Trophoblast cell (in vitro differentiated cells and primary cell): ENCODE measurements at regions not wholly inside any gene's neighbourhood (a gene's known extent, or its start where the extent isn't known, plus 50 kb on each side); places are given as distances from the start of the nearest gene placed in this dataset.

Source experiments
- DNase-seq, 2 donors: peaks; one replicate each; pipeline ENCODE4 v3.0.0-alpha.2; 2016
- H2AFZ ChIP-seq: 2 replicates; pipeline ENCODE4 v1.6.1; 2013; ENCODE audit warnings: low read length, moderate library complexity, mild to moderate bottlenecking; ENCODE audit not compliant: insufficient read depth, poor library complexity
- H2AK5ac ChIP-seq: 2 replicates; pipeline ENCODE4 v1.6.1; 2013; ENCODE audit warnings: mild to moderate bottlenecking, low read length
- H2BK120ac ChIP-seq: 2 replicates; pipeline ENCODE4 v1.6.1; 2013; ENCODE audit warnings: low read length, mild to moderate bottlenecking, moderate library complexity; ENCODE audit not compliant: insufficient read depth, poor library complexity
- H2BK12ac ChIP-seq: 2 replicates; pipeline ENCODE4 v1.6.1; 2013; ENCODE audit warnings: mild to moderate bottlenecking, low read length, moderate library complexity
- H2BK5ac ChIP-seq: 2 replicates; pipeline ENCODE4 v1.6.1; 2013; ENCODE audit warnings: low read length, low read depth, moderate library complexity, mild to moderate bottlenecking; ENCODE audit not compliant: poor library complexity
- H3K14ac ChIP-seq: 2 replicates; pipeline ENCODE4 v1.6.1; 2013; ENCODE audit warnings: mild to moderate bottlenecking, low read length
- H3K18ac ChIP-seq: 2 replicates; pipeline ENCODE4 v1.6.1; 2013; ENCODE audit warnings: mild to moderate bottlenecking, low read length
- H3K23ac ChIP-seq: 2 replicates; pipeline ENCODE4 v1.6.1; 2013; ENCODE audit warnings: low read length
- H3K27ac ChIP-seq: 2 replicates; pipeline ENCODE4 v1.5.1; 2013; ENCODE audit warnings: low read depth, mild to moderate bottlenecking, inconsistent platforms, low read length, moderate library complexity
- H3K27me3 ChIP-seq: 2 replicates; pipeline ENCODE4 v1.6.1; 2013; ENCODE audit warnings: inconsistent platforms, mild to moderate bottlenecking, low read length, moderate library complexity; ENCODE audit not compliant: insufficient read depth
- H3K36me3 ChIP-seq, 2 experiments: 1 replicate in 1 of 2; 2 replicates in 1 of 2; pipeline ENCODE4 v1.6.1; 2013; ENCODE audit warnings: low read length in 2 of 2, mild to moderate bottlenecking in 2 of 2, moderate library complexity in 1 of 2; ENCODE audit not compliant: insufficient read depth in 2 of 2, control insufficient read depth in 1 of 2
- H3K4ac ChIP-seq: 2 replicates; pipeline ENCODE4 v1.6.1; 2013; ENCODE audit warnings: low read depth, mild to moderate bottlenecking, low read length, moderate library complexity
- H3K4me1 ChIP-seq, 2 experiments: 1 replicate in 1 of 2; 2 replicates in 1 of 2; pipeline ENCODE4 v1.6.1; 2013; ENCODE audit warnings: low read length in 2 of 2, mild to moderate bottlenecking in 2 of 2, moderate library complexity in 1 of 2; ENCODE audit not compliant: insufficient read depth in 2 of 2, control insufficient read depth in 1 of 2
- H3K4me2 ChIP-seq: 2 replicates; pipeline ENCODE4 v1.6.1; 2013; ENCODE audit warnings: inconsistent platforms, mild to moderate bottlenecking, low read length, moderate library complexity
- H3K4me3 ChIP-seq: 2 replicates; pipeline ENCODE4 v1.5.1; 2013; ENCODE audit warnings: mild to moderate bottlenecking, low read depth, low read length, inconsistent platforms
- H3K79me1 ChIP-seq: one replicate; pipeline ENCODE4 v1.6.1; 2013; ENCODE audit warnings: low read length
- H3K79me2 ChIP-seq: 2 replicates; pipeline ENCODE4 v1.6.1; 2013; ENCODE audit warnings: low read length, mild to moderate bottlenecking; ENCODE audit not compliant: control insufficient read depth, insufficient read depth, poor library complexity
- H3K9ac ChIP-seq: 2 replicates; pipeline ENCODE4 v1.6.1; 2013; ENCODE audit warnings: mild to moderate bottlenecking, low read length
- H3K9me3 ChIP-seq: 2 replicates; pipeline ENCODE4 v1.6.1; 2013; ENCODE audit warnings: low read depth, mild to moderate bottlenecking, control low read depth, inconsistent platforms, low read length; ENCODE audit not compliant: insufficient read depth
- H4K12ac ChIP-seq: 2 replicates; pipeline ENCODE4 v1.6.1; 2013; ENCODE audit warnings: low read depth, mild to moderate bottlenecking, low read length, moderate library complexity
- H4K8ac ChIP-seq: 2 replicates; pipeline ENCODE4 v1.6.1; 2013; ENCODE audit warnings: low read depth, mild to moderate bottlenecking, low read length, moderate library complexity
- H4K91ac ChIP-seq: one replicate; pipeline ENCODE4 v1.6.1; 2013; ENCODE audit warnings: low read depth, mild to moderate bottlenecking, low read length, moderate library complexity
- WGBS: extraction: QIAGEN DNeasy Blood & Tissue Kit; methylation state at CpG from one replicate; pipeline ENCODE4 v1.1.7; 2013; ENCODE audit warnings: missing lambda C conversion rate; ENCODE audit not compliant: insufficient read length, insufficient coverage; ENCODE audit errors: extremely low coverage; 5-methylcytosine and 5-hydroxymethylcytosine counted together

DNA sequence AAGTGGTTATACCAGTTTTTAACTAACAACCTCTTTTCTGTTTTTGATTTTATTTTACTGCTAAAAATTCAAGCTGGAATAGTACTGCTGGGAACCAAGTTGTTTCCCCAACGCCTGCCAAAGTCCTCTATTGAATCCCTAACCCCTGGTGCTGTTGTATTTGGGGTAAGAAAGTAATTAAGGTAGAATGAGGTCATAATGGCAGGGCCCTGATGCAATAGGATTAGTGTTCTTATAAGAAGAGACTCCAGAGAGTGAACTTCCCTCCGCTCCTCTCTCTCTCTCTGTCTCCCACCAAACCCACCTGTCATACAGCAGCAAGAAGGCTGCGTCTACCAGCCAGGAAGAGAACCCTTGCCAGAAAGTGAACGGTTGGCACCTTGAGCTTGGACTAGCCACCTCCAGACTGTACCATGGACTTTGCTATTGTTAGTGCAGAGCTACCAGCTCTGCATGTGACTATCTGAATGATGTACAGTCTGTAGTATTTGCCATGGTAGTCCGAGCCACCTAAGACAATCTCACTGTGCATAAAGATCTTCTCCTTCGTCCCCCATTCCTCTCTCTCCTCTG lies 86.5 kb upstream of the KLF6 start:
- Histone ChIP-seq H3K9me3 (no peaks in the 10 kb centered on the region), H2AFZ (no peak overlapping the region), H4K91ac (no peak overlapping the region), H3K79me1 (peaks cover 1% of the 10 kb centered on the region), H3K4me1 (peaks cover 0 to 2% of the 10 kb centered on the region in 2 experiments), H3K4me3 (no peak overlapping the region), H3K9ac (no peak overlapping the region), H4K12ac (no peak overlapping the region), H3K79me2 (no peaks in the 10 kb centered on the region), H2BK5ac (no peak overlapping the region), H3K27me3 (no peaks in the 10 kb centered on the region), H3K27ac (no peak overlapping the region), H2BK12ac (peak overlapping the region; percentile 21), H4K8ac (no peak overlapping the region), H3K36me3 (no peaks in the 10 kb centered on the region), H3K4ac (no peak overlapping the region), H2AK5ac (no peak overlapping the region), H2BK120ac (no peak overlapping the region), H3K23ac (no peak overlapping the region), H3K14ac (no peak overlapping the region), H3K4me2 (no peak overlapping the region), H3K18ac (no peak overlapping the region)
- WGBS = no CpG with 5 or more reads among the region's 6 CpGs
- DNase-seq = no peak

- H3K79me1 ChIP-seq = peaks cover 1% of the 10 kb centered on the region
Measured at GRCh38 chr10:3869036-3869435, 84.0 kb upstream of the KLF6 start.

DNA sequence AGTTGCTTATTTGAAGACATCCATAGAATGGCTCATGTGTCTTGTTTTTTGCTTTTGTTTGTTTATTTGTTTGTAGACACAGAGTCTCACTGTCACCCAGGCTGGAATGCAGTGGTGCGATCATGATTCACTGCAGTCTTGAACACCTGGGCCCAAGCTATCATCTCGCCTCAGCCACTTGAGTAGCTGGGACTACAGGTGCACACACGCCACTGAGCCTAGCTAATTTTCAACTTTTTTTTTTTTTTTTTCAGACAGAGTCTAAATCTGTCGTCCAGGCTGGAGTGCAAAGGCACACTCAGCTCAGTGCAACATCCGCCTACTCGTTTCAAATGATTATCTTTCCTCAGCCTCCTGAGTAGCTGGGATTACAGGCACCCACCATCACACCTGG lies 83.3 kb upstream of the KLF6 start:
- no peaks in the 10 kb centered on the region for H3K4me1 ChIP-seq
- no peak overlapping the region for H4K91ac ChIP-seq
- no peak overlapping the region for H3K4ac ChIP-seq
- no peak overlapping the region for H3K18ac ChIP-seq
- H3K9ac ChIP-seq = no peak overlapping the region
- no peaks in the 10 kb centered on the region for H3K79me2 ChIP-seq
- no peaks in the 10 kb centered on the region for H3K9me3 ChIP-seq
- no peak overlapping the region for H3K4me2 ChIP-seq
- no peaks in the 10 kb centered on the region for H3K27me3 ChIP-seq
- H2AK5ac ChIP-seq = no peak overlapping the region
- no peak overlapping the region for H3K4me3 ChIP-seq
- H3K36me3 ChIP-seq = no peaks in the 10 kb centered on the region
- H2AFZ ChIP-seq = no peak overlapping the region
- no peak overlapping the region for H2BK12ac ChIP-seq
- H4K8ac ChIP-seq = no peak overlapping the region
- H4K12ac ChIP-seq = no peak overlapping the region
- no peak overlapping the region for H2BK5ac ChIP-seq
- no CpG with 5 or more reads among the region's 6 CpGs for WGBS
- peaks cover 1% of the 10 kb centered on the region for H3K79me1 ChIP-seq
- H3K27ac ChIP-seq = no peak overlapping the region
- H3K14ac ChIP-seq = no peak overlapping the region
- H3K23ac ChIP-seq = no peak overlapping the region
- DNase-seq = peak; percentile 36 to 62
- no peak overlapping the region for H2BK120ac ChIP-seq

More at GRCh38 chr10:3869036-3869435, 84.0 kb upstream of the KLF6 start:
- Histone ChIP-seq H3K27me3 (no peaks in the 10 kb centered on the region), H2BK5ac (no peak overlapping the region), H3K4me1 (no peaks in the 10 kb centered on the region), H3K4me2 (no peak overlapping the region), H2BK120ac (no peak overlapping the region), H4K8ac (no peak overlapping the region), H2BK12ac (no peak overlapping the region), H3K18ac (no peak overlapping the region), H2AFZ (no peak overlapping the region), H3K14ac (no peak overlapping the region), H3K4ac (no peak overlapping the region), H3K36me3 (no peaks in the 10 kb centered on the region), H3K9me3 (no peaks in the 10 kb centered on the region), H3K79me2 (no peaks in the 10 kb centered on the region), H4K91ac (no peak overlapping the region), H2AK5ac (no peak overlapping the region), H3K23ac (no peak overlapping the region), H3K9ac (no peak overlapping the region), H3K4me3 (no peak overlapping the region), H3K27ac (no peak overlapping the region), H4K12ac (no peak overlapping the region)
- DNase-seq = peak in 1 of 2 donors; percentile 32

GRCh38 chr10:3867454-3868270 lies 82.7 kb upstream of the KLF6 start:
- Histone ChIP-seq H3K36me3 (no peaks in the 10 kb centered on the region), H2BK12ac (no peak overlapping the region), H3K23ac (no peak overlapping the region), H3K27ac (no peak overlapping the region), H3K18ac (no peak overlapping the region), H3K79me1 (peaks cover 1% of the 10 kb centered on the region), H4K91ac (no peak overlapping the region), H2BK5ac (no peak overlapping the region), H3K4me1 (no peaks in the 10 kb centered on the region), H2AFZ (no peak overlapping the region), H3K9me3 (no peaks in the 10 kb centered on the region), H3K14ac (no peak overlapping the region), H4K8ac (no peak overlapping the region), H3K79me2 (no peaks in the 10 kb centered on the region), H3K4ac (no peak overlapping the region), H4K12ac (no peak overlapping the region), H2AK5ac (no peak overlapping the region), H2BK120ac (no peak overlapping the region), H3K4me3 (no peak overlapping the region), H3K27me3 (no peaks in the 10 kb centered on the region), H3K4me2 (no peak overlapping the region), H3K9ac (no peak overlapping the region)
- peak in 1 of 2 donors; percentile 52 for DNase-seq
- no CpG with 5 or more reads among the region's 3 CpGs for WGBS
